ENCODE measurements at regions not wholly inside any gene's neighbourhood (a gene's known extent, or its start where the extent isn't known, plus 50 kb on each side); places are given as distances from the start of the nearest gene placed in this dataset.

GRCh38 chr7:152987656-152988055, 228.1 kb downstream of the ACTR3B start:
- TF ChIP-seq, protein P1, sequence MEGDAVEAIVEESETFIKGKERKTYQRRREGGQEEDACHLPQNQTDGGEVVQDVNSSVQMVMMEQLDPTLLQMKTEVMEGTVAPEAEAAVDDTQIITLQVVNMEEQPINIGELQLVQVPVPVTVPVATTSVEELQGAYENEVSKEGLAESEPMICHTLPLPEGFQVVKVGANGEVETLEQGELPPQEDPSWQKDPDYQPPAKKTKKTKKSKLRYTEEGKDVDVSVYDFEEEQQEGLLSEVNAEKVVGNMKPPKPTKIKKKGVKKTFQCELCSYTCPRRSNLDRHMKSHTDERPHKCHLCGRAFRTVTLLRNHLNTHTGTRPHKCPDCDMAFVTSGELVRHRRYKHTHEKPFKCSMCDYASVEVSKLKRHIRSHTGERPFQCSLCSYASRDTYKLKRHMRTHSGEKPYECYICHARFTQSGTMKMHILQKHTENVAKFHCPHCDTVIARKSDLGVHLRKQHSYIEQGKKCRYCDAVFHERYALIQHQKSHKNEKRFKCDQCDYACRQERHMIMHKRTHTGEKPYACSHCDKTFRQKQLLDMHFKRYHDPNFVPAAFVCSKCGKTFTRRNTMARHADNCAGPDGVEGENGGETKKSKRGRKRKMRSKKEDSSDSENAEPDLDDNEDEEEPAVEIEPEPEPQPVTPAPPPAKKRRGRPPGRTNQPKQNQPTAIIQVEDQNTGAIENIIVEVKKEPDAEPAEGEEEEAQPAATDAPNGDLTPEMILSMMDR (IDR thresholded peaks at IDR 0.05; ENCODE audit: low read depth, low read length) = no peak
- TF ChIP-seq EZH2phosphoT487 (IDR thresholded peaks at IDR 0.05; ENCODE audit: low read depth) = no peak
